ENCODE measurements at regions not wholly inside any gene's neighbourhood (a gene's known extent, or its start where the extent isn't known, plus 50 kb on each side); places are given as distances from the start of the nearest gene placed in this dataset.

DNA sequence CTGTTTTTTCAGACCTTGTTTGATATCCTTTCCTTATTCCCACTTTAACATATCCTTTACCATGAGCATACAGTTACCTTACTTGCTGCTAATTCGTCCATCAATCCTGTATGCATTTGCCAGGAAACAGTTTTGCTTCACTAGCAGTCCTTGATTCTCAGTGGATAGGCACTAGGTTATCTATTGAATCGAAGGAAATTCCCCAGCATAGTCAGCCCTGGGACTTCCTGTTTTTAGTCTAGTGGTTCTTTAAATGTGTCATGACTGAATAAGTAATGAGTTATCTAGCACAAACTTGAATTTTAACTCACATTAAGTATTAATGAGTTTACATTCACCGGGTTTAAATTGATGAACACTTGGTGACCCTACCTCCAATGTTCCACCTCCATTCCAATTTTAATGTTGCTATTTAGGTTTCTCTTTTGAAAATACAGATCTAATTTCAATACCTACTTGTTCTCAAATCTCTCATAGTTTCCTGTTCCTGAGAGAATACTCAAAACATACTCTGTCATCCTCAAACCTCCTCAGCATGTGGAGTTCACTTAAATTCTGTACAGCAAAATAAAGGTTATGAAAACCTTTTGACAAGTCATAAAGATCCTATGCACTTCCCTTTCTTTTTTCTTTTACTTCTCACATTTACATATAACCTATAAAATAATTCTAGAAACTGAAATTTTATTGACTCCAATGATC is 1375.1 kb upstream of the TENM4 start:
- POLR2A ChIA-PET = no interaction called here
- CTCF ChIA-PET = no interaction called here
- DNase-seq (ENCODE audit: extremely low spot score) = peak; percentile 18
- TF ChIP-seq, protein P1, sequence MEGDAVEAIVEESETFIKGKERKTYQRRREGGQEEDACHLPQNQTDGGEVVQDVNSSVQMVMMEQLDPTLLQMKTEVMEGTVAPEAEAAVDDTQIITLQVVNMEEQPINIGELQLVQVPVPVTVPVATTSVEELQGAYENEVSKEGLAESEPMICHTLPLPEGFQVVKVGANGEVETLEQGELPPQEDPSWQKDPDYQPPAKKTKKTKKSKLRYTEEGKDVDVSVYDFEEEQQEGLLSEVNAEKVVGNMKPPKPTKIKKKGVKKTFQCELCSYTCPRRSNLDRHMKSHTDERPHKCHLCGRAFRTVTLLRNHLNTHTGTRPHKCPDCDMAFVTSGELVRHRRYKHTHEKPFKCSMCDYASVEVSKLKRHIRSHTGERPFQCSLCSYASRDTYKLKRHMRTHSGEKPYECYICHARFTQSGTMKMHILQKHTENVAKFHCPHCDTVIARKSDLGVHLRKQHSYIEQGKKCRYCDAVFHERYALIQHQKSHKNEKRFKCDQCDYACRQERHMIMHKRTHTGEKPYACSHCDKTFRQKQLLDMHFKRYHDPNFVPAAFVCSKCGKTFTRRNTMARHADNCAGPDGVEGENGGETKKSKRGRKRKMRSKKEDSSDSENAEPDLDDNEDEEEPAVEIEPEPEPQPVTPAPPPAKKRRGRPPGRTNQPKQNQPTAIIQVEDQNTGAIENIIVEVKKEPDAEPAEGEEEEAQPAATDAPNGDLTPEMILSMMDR (IDR thresholded peaks at IDR 0.05; ENCODE audit: control extremely low read depth, extremely low read depth, low read depth, missing control alignments) = no peak

DNA sequence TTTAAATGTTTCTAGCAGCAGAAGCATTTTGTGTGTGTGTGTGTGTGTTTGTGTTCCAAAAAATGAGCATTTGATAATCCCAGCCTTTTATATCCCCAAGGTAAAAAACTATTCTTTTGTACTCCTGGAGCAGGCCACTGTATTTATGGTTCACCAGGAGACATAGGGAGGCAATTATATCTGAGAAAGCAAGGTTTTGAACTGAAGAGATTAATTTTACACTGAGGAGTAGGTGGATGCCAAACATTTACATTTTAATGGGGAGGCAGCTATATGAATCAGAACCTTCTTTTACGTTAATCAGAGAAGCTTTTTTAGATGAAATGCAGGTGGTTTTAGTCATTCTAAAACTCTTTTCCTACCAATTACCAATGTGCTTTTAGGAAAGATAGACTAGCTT is 1374.0 kb upstream of the TENM4 start:
- DNase-seq (ENCODE audit: extremely low spot score) = no peak
- CTCF ChIA-PET = no interaction called here
- POLR2A ChIA-PET = no interaction called here
- TF ChIP-seq, protein P1 (IDR thresholded peaks at IDR 0.05; ENCODE audit: control extremely low read depth, extremely low read depth, low read depth, missing control alignments) = no peak

DNA sequence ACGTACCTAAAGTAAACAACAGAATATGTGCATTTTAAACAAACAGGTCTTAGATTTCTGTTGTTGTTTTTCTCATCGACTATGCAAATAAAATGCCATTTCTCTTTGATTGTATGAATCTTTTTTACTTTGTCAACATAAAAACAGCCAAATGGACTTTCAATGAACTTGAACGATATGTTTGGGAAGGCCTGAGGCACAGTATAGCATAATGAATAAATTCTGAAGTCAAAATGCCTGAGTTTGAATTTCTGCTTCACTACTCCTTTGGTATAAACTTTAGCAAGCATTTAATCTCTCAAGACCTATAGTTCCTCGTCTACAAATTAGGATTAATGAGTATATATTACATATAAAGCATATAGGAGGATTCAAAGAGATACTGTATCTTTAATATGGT is 1369.9 kb upstream of the TENM4 start:
- DNase-seq (ENCODE audit: extremely low spot score) = no peak
- POLR2A ChIA-PET = no interaction called here
- CTCF ChIA-PET = no interaction called here
- TF ChIP-seq, protein P1 (IDR thresholded peaks at IDR 0.05; ENCODE audit: control extremely low read depth, extremely low read depth, low read depth, missing control alignments) = no peak

DNA sequence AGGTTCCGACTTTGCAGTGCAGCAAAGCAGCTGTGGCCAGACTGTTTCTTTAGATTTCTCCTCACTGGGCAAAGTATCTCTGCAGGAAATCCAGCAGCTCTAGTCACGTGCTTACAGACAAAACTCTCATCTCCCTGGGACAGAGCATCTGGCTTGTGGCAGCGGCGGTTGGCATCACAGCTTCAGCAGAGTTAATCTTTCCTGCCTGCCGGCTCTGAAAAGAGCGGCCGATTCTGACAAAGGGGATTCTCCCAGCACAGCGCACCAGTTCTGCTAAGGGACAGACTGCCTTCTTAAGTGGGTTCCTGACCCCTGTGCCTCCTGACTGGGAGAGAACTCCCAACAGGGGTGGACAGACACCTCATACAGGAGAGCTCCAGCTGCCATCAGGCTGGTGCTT is 1357.3 kb upstream of the TENM4 start:
- no peak for DNase-seq (ENCODE audit: extremely low spot score)
- POLR2A ChIA-PET = no interaction called here
- TF ChIP-seq, protein P1 (IDR thresholded peaks at IDR 0.05; ENCODE audit: control extremely low read depth, extremely low read depth, low read depth, missing control alignments) = no peak
- CTCF ChIA-PET = no interaction called here

DNA sequence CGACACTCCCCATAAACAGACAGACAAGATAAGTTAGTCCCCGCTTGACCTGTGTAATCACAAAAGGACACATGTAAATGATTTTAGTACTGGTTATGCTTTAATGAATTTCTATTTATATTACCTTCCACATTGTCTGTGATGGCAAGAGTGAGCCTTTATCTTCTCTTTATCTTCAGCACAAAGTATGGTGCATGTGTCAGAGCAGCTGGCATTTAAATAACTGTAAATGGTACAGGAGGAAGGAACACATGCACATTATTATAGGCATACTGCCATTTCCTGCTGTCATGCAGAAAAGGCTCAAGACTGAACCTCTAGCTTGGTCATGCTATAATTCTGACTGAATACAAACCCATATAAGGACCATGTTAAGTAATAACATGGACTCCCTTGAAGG is 1342.7 kb upstream of the TENM4 start:
- TF ChIP-seq, protein P1 (IDR thresholded peaks at IDR 0.05; ENCODE audit: control extremely low read depth, extremely low read depth, low read depth, missing control alignments) = no peak
- ChIA-PET CTCF (interaction anchor here (1.0 kb wide), 1 partner anchor 69 kb away, joined by 3 read pairs; no protein-coding TSS in a partner anchor), POLR2A (no interaction called here)
- no peak for DNase-seq (ENCODE audit: extremely low spot score)

DNA sequence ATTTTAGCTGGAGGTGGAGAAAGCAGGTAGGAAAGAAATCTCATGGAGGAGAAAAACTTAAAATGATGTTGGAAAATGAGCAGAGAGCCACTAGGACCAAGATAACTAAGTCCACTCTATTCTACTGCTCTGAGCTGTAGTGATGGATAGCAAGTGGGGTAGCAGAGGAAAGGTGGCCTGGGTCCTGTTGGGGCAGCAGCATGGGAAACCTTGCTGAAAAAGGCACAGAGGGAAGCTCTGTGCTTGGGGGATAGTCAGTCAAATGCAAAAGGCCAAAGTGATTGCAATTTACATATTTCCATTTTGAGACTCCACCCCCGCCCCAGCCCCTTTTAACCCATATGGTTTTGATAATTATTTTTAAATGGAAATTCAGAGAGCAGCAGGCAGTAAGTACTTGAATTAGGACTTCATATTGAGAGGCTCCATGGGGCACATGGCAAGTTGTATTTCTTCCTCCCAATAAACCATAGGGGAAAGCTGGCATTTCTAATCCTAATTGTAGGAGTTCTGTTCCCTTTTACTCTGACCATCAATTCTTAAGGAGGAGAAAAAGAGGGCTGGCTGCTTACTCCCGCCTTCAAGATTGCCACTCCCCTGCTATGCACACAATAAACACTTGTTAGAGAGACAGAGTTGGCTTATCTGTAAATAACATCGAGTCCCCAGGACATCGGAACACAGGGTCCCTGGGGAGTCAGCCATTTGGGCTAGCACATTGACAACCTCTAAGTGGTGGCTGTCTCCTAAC is 1341.5 kb upstream of the TENM4 start:
- POLR2A ChIA-PET = no interaction called here

More for the DNA sequence above, 1341.5 kb upstream of the TENM4 start:
- CTCF ChIA-PET = interaction anchor here (1.0 kb wide), 1 partner anchor 13 kb away, joined by 3 read pairs; no protein-coding TSS in a partner anchor
- no peak for DNase-seq (ENCODE audit: extremely low spot score)
- TF ChIP-seq, protein P1 (IDR thresholded peaks at IDR 0.05; ENCODE audit: control extremely low read depth, extremely low read depth, low read depth, missing control alignments) = no peak
